Liver (tissue), 8 donors: ENCODE measurements at regions not wholly inside any gene's neighbourhood (a gene's known extent, or its start where the extent isn't known, plus 50 kb on each side); places are given as distances from the start of the nearest gene placed in this dataset.

ENCODE experiments used
- DNase-seq: peaks from one replicate; pipeline ENCODE4 v3.0.0-alpha.2; 2017; ENCODE audit warnings: low spot score
- H3K27ac ChIP-seq, 2 donors: one replicate each; pipeline ENCODE4 v1.7.0; 2013; ENCODE audit warnings: inconsistent platforms in 2 of 2, low read length in 2 of 2, control low read depth in 1 of 2, low read depth in 1 of 2, mild to moderate bottlenecking in 1 of 2
- H3K27me3 ChIP-seq, 4 donors: one replicate each; pipeline versions ENCODE4 v1.6.1 to v1.7.0; 2013; ENCODE audit warnings: low read length in 3 of 4, inconsistent platforms in 1 of 4, mild to moderate bottlenecking in 1 of 4, moderate library complexity in 1 of 4; ENCODE audit not compliant: control insufficient read depth in 4 of 4, insufficient read depth in 4 of 4
- H3K36me3 ChIP-seq, 4 donors: one replicate each; pipeline versions ENCODE4 v1.6.1 to v1.7.0; 2013; ENCODE audit warnings: low read length in 3 of 4, mild to moderate bottlenecking in 3 of 4, low read depth in 1 of 4, moderate library complexity in 1 of 4; ENCODE audit not compliant: control insufficient read depth in 4 of 4, insufficient read depth in 3 of 4
- H3K4me1 ChIP-seq, 4 donors: one replicate each; pipeline versions ENCODE4 v1.6.1 to v1.7.0; 2013; ENCODE audit warnings: low read length in 3 of 4, mild to moderate bottlenecking in 3 of 4, moderate library complexity in 1 of 4; ENCODE audit not compliant: control insufficient read depth in 4 of 4, insufficient read depth in 4 of 4
- H3K4me3 ChIP-seq, 3 donors: one replicate each; pipeline versions ENCODE4 v1.6.1 to v1.7.0; 2013; ENCODE audit warnings: low read length in 3 of 3, control low read depth in 1 of 3, low read depth in 1 of 3, mild to moderate bottlenecking in 1 of 3
- H3K9ac ChIP-seq, 2 donors: one replicate each; pipeline ENCODE4 v1.7.0; 2013; ENCODE audit warnings: low read length in 2 of 2, mild to moderate bottlenecking in 2 of 2, moderate library complexity in 2 of 2, control low read depth in 1 of 2, low read depth in 1 of 2
- H3K9me3 ChIP-seq, 4 donors: one replicate each; pipeline versions ENCODE4 v1.6.1 to v1.7.0; 2013; ENCODE audit warnings: low read length in 3 of 4; ENCODE audit not compliant: control insufficient read depth in 4 of 4
- ATF3 ChIP-seq: IDR thresholded peaks from 2 replicates; pipeline ENCODE4 v1.6.1; 2016; ENCODE audit warnings: antibody characterized with exemption
- EGR1 ChIP-seq, 2 donors: IDR thresholded peaks; 2 replicates each; pipeline ENCODE4 v1.6.1; 2016 to 2018; ENCODE audit warnings: antibody characterized with exemption in 2 of 2, low read depth in 2 of 2
- FOXA1 ChIP-seq: IDR thresholded peaks from 2 replicates; pipeline ENCODE4 v1.6.1; 2016; ENCODE audit warnings: antibody characterized with exemption
- FOXA2 ChIP-seq: IDR thresholded peaks from 2 replicates; pipeline ENCODE4 v1.6.1; 2016; ENCODE audit warnings: antibody characterized with exemption
- GABPA ChIP-seq, 2 donors: IDR thresholded peaks in 1 of 2; conservative IDR thresholded peaks in 1 of 2; 2 replicates each; pipeline ENCODE4 v1.6.1; 2016; ENCODE audit warnings: antibody characterized with exemption in 2 of 2, mild to moderate bottlenecking in 1 of 2, moderate library complexity in 1 of 2
- HNF4A ChIP-seq, 2 donors: conservative IDR thresholded peaks; 2 replicates each; pipeline ENCODE4 v1.6.1; 2016; ENCODE audit warnings: antibody characterized with exemption in 2 of 2, mild to moderate bottlenecking in 2 of 2
- HNF4G ChIP-seq: IDR thresholded peaks from 2 replicates; pipeline ENCODE4 v1.6.1; 2016; ENCODE audit warnings: antibody characterized with exemption
- JUND ChIP-seq, 2 donors: IDR thresholded peaks; 2 replicates each; pipeline ENCODE4 v1.6.1; 2016; ENCODE audit warnings: antibody characterized with exemption in 2 of 2
- MAX ChIP-seq: IDR thresholded peaks from 2 replicates; pipeline ENCODE4 v1.6.1; 2016; ENCODE audit warnings: antibody characterized with exemption
- NR2F2 ChIP-seq: IDR thresholded peaks from 2 replicates; pipeline ENCODE4 v1.6.1; 2016; ENCODE audit warnings: antibody characterized with exemption
- RAD21 ChIP-seq, 2 donors: IDR thresholded peaks; 2 replicates each; pipeline ENCODE4 v1.6.1; 2016; ENCODE audit warnings: antibody characterized with exemption in 2 of 2, mild to moderate bottlenecking in 2 of 2
- REST ChIP-seq: IDR thresholded peaks from 2 replicates; pipeline ENCODE4 v1.6.1; 2016; ENCODE audit warnings: antibody characterized with exemption, mild to moderate bottlenecking
- RXRA ChIP-seq, 2 donors: IDR thresholded peaks; 2 replicates each; pipeline ENCODE4 v1.6.1; 2017 to 2018; ENCODE audit warnings: antibody characterized with exemption in 2 of 2, mild to moderate bottlenecking in 1 of 2
- SP1 ChIP-seq: IDR thresholded peaks from 2 replicates; pipeline ENCODE4 v1.6.1; 2018; ENCODE audit warnings: antibody characterized with exemption, mild to moderate bottlenecking
- TAF1 ChIP-seq: conservative IDR thresholded peaks from 2 replicates; pipeline ENCODE4 v1.6.1; 2016; ENCODE audit warnings: antibody characterized with exemption, mild to moderate bottlenecking
- YY1 ChIP-seq: IDR thresholded peaks from 2 replicates; pipeline ENCODE4 v1.6.1; 2016; ENCODE audit warnings: antibody characterized with exemption, mild to moderate bottlenecking
- WGBS: extraction: QIAGEN DNeasy Blood & Tissue Kit; methylation state at CpG from one replicate; pipeline ENCODE4 v1.1.7; 2013; 5-methylcytosine and 5-hydroxymethylcytosine counted together
- TF ChIP-seq, protein P1 (sequence below): fragments of 150-350 bp; IDR thresholded peaks from 2 replicates; pipeline ENCODE4 v1.5.1; 2017; ENCODE audit warnings: improper control_type of control experiment, low read depth, low read length; ENCODE audit not compliant: missing input control
- TF ChIP-seq, protein P2 (sequence below): IDR thresholded peaks from 2 replicates; pipeline ENCODE4 v1.6.1; 2016; ENCODE audit warnings: antibody characterized with exemption
- donor health status: healthy.
- donor health status: healthy.
- donor health status: healthy.
- donor health status: healthy.
- donor health status: healthy.

GRCh38 chr18:56000041-56000440, 412.0 kb upstream of the TCF4 start:
- H3K36me3 ChIP-seq: no peaks in the 10 kb centered on the region
- no peaks in the 10 kb centered on the region for H3K9me3 ChIP-seq
- 94% methylated on average over 6 of the region's 6 CpGs for WGBS
- H3K4me1 ChIP-seq: no peaks in the 10 kb centered on the region
- no peak overlapping the region for H3K4me3 ChIP-seq
- H3K27ac ChIP-seq: no peak overlapping the region
- DNase-seq: no peak
- no peaks in the 10 kb centered on the region for H3K27me3 ChIP-seq
- no peak overlapping the region for H3K9ac ChIP-seq
- TF ChIP-seq, protein P1, sequence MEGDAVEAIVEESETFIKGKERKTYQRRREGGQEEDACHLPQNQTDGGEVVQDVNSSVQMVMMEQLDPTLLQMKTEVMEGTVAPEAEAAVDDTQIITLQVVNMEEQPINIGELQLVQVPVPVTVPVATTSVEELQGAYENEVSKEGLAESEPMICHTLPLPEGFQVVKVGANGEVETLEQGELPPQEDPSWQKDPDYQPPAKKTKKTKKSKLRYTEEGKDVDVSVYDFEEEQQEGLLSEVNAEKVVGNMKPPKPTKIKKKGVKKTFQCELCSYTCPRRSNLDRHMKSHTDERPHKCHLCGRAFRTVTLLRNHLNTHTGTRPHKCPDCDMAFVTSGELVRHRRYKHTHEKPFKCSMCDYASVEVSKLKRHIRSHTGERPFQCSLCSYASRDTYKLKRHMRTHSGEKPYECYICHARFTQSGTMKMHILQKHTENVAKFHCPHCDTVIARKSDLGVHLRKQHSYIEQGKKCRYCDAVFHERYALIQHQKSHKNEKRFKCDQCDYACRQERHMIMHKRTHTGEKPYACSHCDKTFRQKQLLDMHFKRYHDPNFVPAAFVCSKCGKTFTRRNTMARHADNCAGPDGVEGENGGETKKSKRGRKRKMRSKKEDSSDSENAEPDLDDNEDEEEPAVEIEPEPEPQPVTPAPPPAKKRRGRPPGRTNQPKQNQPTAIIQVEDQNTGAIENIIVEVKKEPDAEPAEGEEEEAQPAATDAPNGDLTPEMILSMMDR: no peak
- TF ChIP-seq TAF1 (no peak), MAX (no peak), HNF4G (no peak), EGR1 (IDR thresholded peaks at IDR 0.05; ENCODE audit: low read depth in 2 of 2) (no peak), HNF4A (conservative IDR thresholded peaks at IDR 0.05) (no peak), NR2F2 (no peak), ATF3 (no peak)
- TF ChIP-seq, protein P2, sequence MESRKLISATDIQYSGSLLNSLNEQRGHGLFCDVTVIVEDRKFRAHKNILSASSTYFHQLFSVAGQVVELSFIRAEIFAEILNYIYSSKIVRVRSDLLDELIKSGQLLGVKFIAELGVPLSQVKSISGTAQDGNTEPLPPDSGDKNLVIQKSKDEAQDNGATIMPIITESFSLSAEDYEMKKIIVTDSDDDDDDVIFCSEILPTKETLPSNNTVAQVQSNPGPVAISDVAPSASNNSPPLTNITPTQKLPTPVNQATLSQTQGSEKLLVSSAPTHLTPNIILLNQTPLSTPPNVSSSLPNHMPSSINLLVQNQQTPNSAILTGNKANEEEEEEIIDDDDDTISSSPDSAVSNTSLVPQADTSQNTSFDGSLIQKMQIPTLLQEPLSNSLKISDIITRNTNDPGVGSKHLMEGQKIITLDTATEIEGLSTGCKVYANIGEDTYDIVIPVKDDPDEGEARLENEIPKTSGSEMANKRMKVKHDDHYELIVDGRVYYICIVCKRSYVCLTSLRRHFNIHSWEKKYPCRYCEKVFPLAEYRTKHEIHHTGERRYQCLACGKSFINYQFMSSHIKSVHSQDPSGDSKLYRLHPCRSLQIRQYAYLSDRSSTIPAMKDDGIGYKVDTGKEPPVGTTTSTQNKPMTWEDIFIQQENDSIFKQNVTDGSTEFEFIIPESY: no peak

- Histone ChIP-seq H3K4me1 (no peaks in the 10 kb centered on the region), H3K36me3 (no peaks in the 10 kb centered on the region), H3K9me3 (no peaks in the 10 kb centered on the region), H3K9ac (no peak overlapping the region), H3K4me3 (no peak overlapping the region), H3K27me3 (no peaks in the 10 kb centered on the region), H3K27ac (no peak overlapping the region)
- TF ChIP-seq, protein P2: no peak
- TF ChIP-seq NR2F2: no peak
- no peak for TF ChIP-seq YY1
- no peak for TF ChIP-seq FOXA1
- TF ChIP-seq JUND (IDR thresholded peaks at IDR 0.05): no peak
- TF ChIP-seq, protein P1: no peak
- no peak for TF ChIP-seq EGR1 (IDR thresholded peaks at IDR 0.05; ENCODE audit: low read depth in 2 of 2)
- no peak for TF ChIP-seq HNF4G
- no peak for TF ChIP-seq RAD21 (IDR thresholded peaks at IDR 0.05)
- TF ChIP-seq REST: no peak
- no peak for TF ChIP-seq RXRA (IDR thresholded peaks at IDR 0.05)
- TF ChIP-seq MAX: no peak
- TF ChIP-seq GABPA (IDR thresholded peaks at IDR 0.05 in 1 of 2, conservative IDR thresholded peaks at IDR 0.05 in 1 of 2): no peak
- no peak for TF ChIP-seq TAF1
- TF ChIP-seq FOXA2: no peak
- no peak for TF ChIP-seq HNF4A (conservative IDR thresholded peaks at IDR 0.05)
- TF ChIP-seq SP1: no peak
- 91% methylated on average over 2 of the region's 2 CpGs for WGBS
- DNase-seq: no peak
Observed at GRCh38 chr18:55999641-56000040, 411.6 kb upstream of the TCF4 start.
